H9 (cell line): ENCODE measurements at regions not wholly inside any gene's neighbourhood (a gene's known extent, or its start where the extent isn't known, plus 50 kb on each side); places are given as distances from the start of the nearest gene placed in this dataset.

Source experiments
- DNase-seq: peaks from one replicate; pipeline ENCODE4 v3.0.0-alpha.2; 2017
- H2AFZ ChIP-seq: one replicate; pipeline ENCODE4 v1.6.1; 2013; ENCODE audit warnings: mild to moderate bottlenecking, low read length, control low read depth, moderate library complexity
- H2AK5ac ChIP-seq: 2 replicates; pipeline ENCODE4 v1.6.1; 2013; ENCODE audit warnings: low read length, control low read depth, mixed read lengths; ENCODE audit not compliant: insufficient read length
- H2BK120ac ChIP-seq: one replicate; pipeline ENCODE4 v1.6.1; 2013; ENCODE audit warnings: low read depth, mild to moderate bottlenecking, low read length, control low read depth, inconsistent platforms; ENCODE audit not compliant: poor library complexity, severe bottlenecking
- H2BK12ac ChIP-seq: 2 replicates; pipeline ENCODE4 v1.6.1; 2013; ENCODE audit warnings: low read length, control low read depth, mixed read lengths, low read depth; ENCODE audit not compliant: insufficient read length
- H2BK15ac ChIP-seq: 2 replicates; pipeline ENCODE4 v1.6.1; 2013; ENCODE audit warnings: low read depth, low read length, control low read depth
- H2BK20ac ChIP-seq: one replicate; pipeline ENCODE4 v1.6.1; 2013; ENCODE audit warnings: low read depth, mild to moderate bottlenecking, low read length, control low read depth, inconsistent platforms; ENCODE audit not compliant: poor library complexity, severe bottlenecking
- H2BK5ac ChIP-seq: 2 replicates; pipeline ENCODE4 v1.6.1; 2013; ENCODE audit warnings: low read length, control low read depth, mixed read lengths; ENCODE audit not compliant: insufficient read length
- H3K14ac ChIP-seq: 2 replicates; pipeline ENCODE4 v1.6.1; 2013; ENCODE audit warnings: low read length, control low read depth; ENCODE audit not compliant: insufficient read depth
- H3K18ac ChIP-seq: 2 replicates; pipeline ENCODE4 v1.6.1; 2013; ENCODE audit warnings: low read depth, mild to moderate bottlenecking, mixed read lengths, low read length, control low read depth; ENCODE audit not compliant: insufficient read length
- H3K23ac ChIP-seq: 2 replicates; pipeline ENCODE4 v1.6.1; 2013; ENCODE audit warnings: low read length, control low read depth, mixed read lengths, low read depth; ENCODE audit not compliant: insufficient read length
- H3K23me2 ChIP-seq: 2 replicates; pipeline ENCODE4 v1.6.1; 2013; ENCODE audit warnings: low read depth, mild to moderate bottlenecking, mixed read lengths, low read length, control low read depth; ENCODE audit not compliant: insufficient read length, poor library complexity, severe bottlenecking
- H3K27ac ChIP-seq: 2 replicates; pipeline ENCODE4 v1.5.1; 2013; ENCODE audit warnings: low read length, control low read depth, mixed read lengths, low read depth; ENCODE audit not compliant: insufficient read length
- H3K27me3 ChIP-seq: 2 replicates; pipeline ENCODE4 v1.6.1; 2013; ENCODE audit warnings: low read length, control low read depth, inconsistent platforms; ENCODE audit not compliant: insufficient read depth
- H3K4ac ChIP-seq: 2 replicates; pipeline ENCODE4 v1.6.1; 2013; ENCODE audit warnings: low read depth, mild to moderate bottlenecking, control low read depth, inconsistent platforms, low read length, moderate library complexity
- H3K4me1 ChIP-seq: 2 replicates; pipeline ENCODE4 v1.6.1; 2013; ENCODE audit warnings: low read length, control low read depth, inconsistent platforms; ENCODE audit not compliant: insufficient read depth
- H3K4me2 ChIP-seq: 2 replicates; pipeline ENCODE4 v1.6.1; 2013; ENCODE audit warnings: low read length, control low read depth, mixed read lengths; ENCODE audit not compliant: insufficient read length, insufficient read depth
- H3K56ac ChIP-seq: 2 replicates; pipeline ENCODE4 v1.6.1; 2013; ENCODE audit warnings: low read depth, mild to moderate bottlenecking, mixed read lengths, low read length, control low read depth; ENCODE audit not compliant: insufficient read length
- H3K79me1 ChIP-seq: 2 replicates; pipeline ENCODE4 v1.6.1; 2013; ENCODE audit warnings: low read depth, mild to moderate bottlenecking, moderate library complexity, low read length, control low read depth, inconsistent platforms; ENCODE audit not compliant: insufficient read depth, poor library complexity, severe bottlenecking
- H3K79me2 ChIP-seq: 2 replicates; pipeline ENCODE4 v1.6.1; 2013; ENCODE audit warnings: low read length, control low read depth, inconsistent platforms; ENCODE audit not compliant: insufficient read depth
- H3K9ac ChIP-seq: 2 replicates; pipeline ENCODE4 v1.6.1; 2013; ENCODE audit warnings: low read length, control low read depth, mixed read lengths; ENCODE audit not compliant: insufficient read length; ENCODE audit errors: extremely low read depth
- H3K9me3 ChIP-seq: one replicate; pipeline ENCODE4 v1.6.1; 2013; ENCODE audit warnings: low read depth, low read length, inconsistent platforms; ENCODE audit not compliant: control insufficient read depth
- H3T11ph ChIP-seq: one replicate; pipeline ENCODE4 v1.6.1; 2013; ENCODE audit warnings: mild to moderate bottlenecking, low read length, control low read depth, inconsistent platforms
- H4K20me1 ChIP-seq: one replicate; pipeline ENCODE4 v1.6.1; 2013; ENCODE audit not compliant: control insufficient read depth, insufficient read length, insufficient read depth
- H4K5ac ChIP-seq: 2 replicates; pipeline ENCODE4 v1.6.1; 2013; ENCODE audit warnings: low read depth, mild to moderate bottlenecking, mixed read lengths, low read length, control low read depth; ENCODE audit not compliant: insufficient read length
- H4K8ac ChIP-seq: replicated peaks from 2 replicates; pipeline ENCODE4 v1.6.1; 2013; ENCODE audit warnings: low read length, control low read depth, mixed read lengths, low read depth; ENCODE audit not compliant: insufficient read length
- H4K91ac ChIP-seq: 2 replicates; pipeline ENCODE4 v1.6.1; 2013; ENCODE audit warnings: low read depth, mild to moderate bottlenecking, moderate library complexity, mixed read lengths, low read length, control low read depth; ENCODE audit not compliant: insufficient read length
- H3K27ac Mint-ChIP-seq, 3 experiments: 2 replicates in 2 of 3; 3 replicates in 1 of 3; pipeline ENCODE4 v1.8.0; 2020 to 2021; ENCODE audit warnings: mixed read lengths in 3 of 3, mild to moderate bottlenecking in 1 of 3, moderate library complexity in 1 of 3
- H3K27me3 Mint-ChIP-seq: 2 replicates; pipeline ENCODE4 v1.8.0; 2021; ENCODE audit warnings: low read depth, mild to moderate bottlenecking, moderate library complexity, mixed read lengths
- H3K36me3 Mint-ChIP-seq, 3 experiments: 2 replicates in 2 of 3; 3 replicates in 1 of 3; pipeline ENCODE4 v1.8.0; 2020 to 2021; ENCODE audit warnings: low read depth in 3 of 3, mixed read lengths in 3 of 3; ENCODE audit not compliant: insufficient read depth in 1 of 3
- H3K4me1 Mint-ChIP-seq, 2 experiments: 2 replicates each; pipeline ENCODE4 v1.8.0; 2020; ENCODE audit warnings: mixed read lengths in 2 of 2
- H3K4me3 Mint-ChIP-seq, 2 experiments: 2 replicates in 1 of 2; 3 replicates in 1 of 2; pipeline ENCODE4 v1.8.0; 2020 to 2021; ENCODE audit warnings: mild to moderate bottlenecking in 2 of 2, mixed read lengths in 2 of 2, moderate library complexity in 1 of 2
- H3K9me3 Mint-ChIP-seq, 2 experiments: 2 replicates in 1 of 2; 3 replicates in 1 of 2; pipeline ENCODE4 v1.8.0; 2020; ENCODE audit warnings: mild to moderate bottlenecking in 2 of 2, mixed read lengths in 2 of 2, moderate library complexity in 1 of 2
- WGBS: extraction: QIAGEN DNeasy Blood & Tissue Kit; methylation state at CpG from one replicate; pipeline ENCODE4 v1.1.7; 2013; ENCODE audit warnings: missing lambda C conversion rate, low lambda C conversion rate, mixed read lengths; ENCODE audit not compliant: insufficient read length; ENCODE audit errors: extremely low coverage; 5-methylcytosine and 5-hydroxymethylcytosine counted together
- TF ChIP-seq, protein P1 (sequence below): fragments of 200-600 bp; sonication (generic); conservative IDR thresholded peaks from 3 replicates; pipeline ENCODE4 v1.8.0; 2021; ENCODE audit warnings: antibody characterized with exemption, mild to moderate bottlenecking

DNA sequence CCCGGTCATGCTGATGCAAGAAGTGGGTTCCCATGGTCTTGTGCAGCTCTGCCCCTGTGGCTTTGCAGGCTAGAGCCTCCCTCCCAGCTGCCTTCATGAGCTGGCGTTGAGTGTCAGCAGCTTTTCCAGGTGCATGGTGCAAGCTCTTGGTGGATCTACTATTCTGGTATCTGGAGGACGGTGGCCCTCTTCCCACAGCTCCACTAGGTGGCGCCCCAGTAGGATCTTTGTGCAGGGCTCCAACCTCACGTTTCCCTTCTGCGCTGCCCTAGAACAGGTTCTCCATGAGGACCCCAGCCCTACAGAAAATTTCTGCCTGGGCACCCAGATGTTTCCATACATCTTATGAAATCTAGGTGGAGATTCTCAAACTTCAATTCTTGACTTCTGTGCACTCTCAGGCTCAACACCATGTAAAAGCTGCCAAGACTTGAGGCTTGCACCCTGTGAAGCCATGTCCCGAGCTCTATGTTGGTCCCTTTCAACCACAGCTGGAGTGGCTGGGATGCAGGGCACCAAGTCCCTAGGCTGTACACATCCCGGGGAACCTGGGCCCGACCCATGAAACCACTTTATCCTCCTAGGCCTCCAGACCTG lies 238.4 kb upstream of the MDFIC2 start:
- H3K18ac ChIP-seq: no peak overlapping the region
- peak; percentile 57 for DNase-seq
- no peak overlapping the region for H3K14ac ChIP-seq
- peaks cover 2% of the 10 kb centered on the region; the same call in 1 of the 2 replicates for H3K4me1 ChIP-seq
- H2BK12ac ChIP-seq: no peak overlapping the region
- peaks cover 25 to 26% of the 10 kb centered on the region in 2 experiments for H3K9me3 Mint-ChIP-seq
- H3K23me2 ChIP-seq: no peaks in the 10 kb centered on the region
- H3K9ac ChIP-seq: no peak overlapping the region
- H4K91ac ChIP-seq: no peak overlapping the region
- H3K56ac ChIP-seq: no peak overlapping the region
- no peak overlapping the region for H2BK120ac ChIP-seq
- H2BK15ac ChIP-seq: no peak overlapping the region
- H3K27ac ChIP-seq: no peak overlapping the region
- no peak overlapping the region for H4K8ac ChIP-seq
- TF ChIP-seq, protein P1, sequence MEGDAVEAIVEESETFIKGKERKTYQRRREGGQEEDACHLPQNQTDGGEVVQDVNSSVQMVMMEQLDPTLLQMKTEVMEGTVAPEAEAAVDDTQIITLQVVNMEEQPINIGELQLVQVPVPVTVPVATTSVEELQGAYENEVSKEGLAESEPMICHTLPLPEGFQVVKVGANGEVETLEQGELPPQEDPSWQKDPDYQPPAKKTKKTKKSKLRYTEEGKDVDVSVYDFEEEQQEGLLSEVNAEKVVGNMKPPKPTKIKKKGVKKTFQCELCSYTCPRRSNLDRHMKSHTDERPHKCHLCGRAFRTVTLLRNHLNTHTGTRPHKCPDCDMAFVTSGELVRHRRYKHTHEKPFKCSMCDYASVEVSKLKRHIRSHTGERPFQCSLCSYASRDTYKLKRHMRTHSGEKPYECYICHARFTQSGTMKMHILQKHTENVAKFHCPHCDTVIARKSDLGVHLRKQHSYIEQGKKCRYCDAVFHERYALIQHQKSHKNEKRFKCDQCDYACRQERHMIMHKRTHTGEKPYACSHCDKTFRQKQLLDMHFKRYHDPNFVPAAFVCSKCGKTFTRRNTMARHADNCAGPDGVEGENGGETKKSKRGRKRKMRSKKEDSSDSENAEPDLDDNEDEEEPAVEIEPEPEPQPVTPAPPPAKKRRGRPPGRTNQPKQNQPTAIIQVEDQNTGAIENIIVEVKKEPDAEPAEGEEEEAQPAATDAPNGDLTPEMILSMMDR: peak; percentile 69
- peaks cover 18 to 30% (median 19%) of the 10 kb centered on the region in 3 experiments for H3K36me3 Mint-ChIP-seq
- no peak overlapping the region for H3K23ac ChIP-seq
- no peaks in the 10 kb centered on the region for H3K79me2 ChIP-seq
- no peak overlapping the region for H2AK5ac ChIP-seq
- peaks cover 14 to 17% of the 10 kb centered on the region in 2 experiments for H3K4me1 Mint-ChIP-seq
- no peaks in the 10 kb centered on the region for H3K79me1 ChIP-seq
- no peaks in the 10 kb centered on the region for H3K9me3 ChIP-seq
- H3K27ac Mint-ChIP-seq: no peak overlapping the region
- no peak overlapping the region for H3K4me3 Mint-ChIP-seq
- no peaks in the 10 kb centered on the region for H3K27me3 ChIP-seq
- H3T11ph ChIP-seq: no peak overlapping the region
- H4K20me1 ChIP-seq: no peaks in the 10 kb centered on the region
- no peak overlapping the region for H2AFZ ChIP-seq
- no peak overlapping the region for H3K4me2 ChIP-seq
- no peak overlapping the region for H2BK20ac ChIP-seq
- no peaks in the 10 kb centered on the region for H3K27me3 Mint-ChIP-seq
- no CpG with 5 or more reads among the region's 9 CpGs for WGBS
- H3K4ac ChIP-seq: no peak overlapping the region
- no peak overlapping the region for H4K5ac ChIP-seq
- no peak overlapping the region for H2BK5ac ChIP-seq
